A549 (cell line): ENCODE measurements at regions not wholly inside any gene's neighbourhood (a gene's known extent, or its start where the extent isn't known, plus 50 kb on each side); places are given as distances from the start of the nearest gene placed in this dataset.
A peak's percentile ranks its signal among the peaks of the same experiment; 100 is the strongest.

Source experiments
- ATAC-seq, 2 experiments: fragments of 200-7000 bp in 1 of 2; fragments of >200 bp in 1 of 2; cut with Nextera tagmentation in 1 of 2; cut with Tn5 transposase in 1 of 2; 3 replicates each; pipeline versions ENCODE4 v1.8.0 to v1.9.1; 2018 to 2020; ENCODE audit warnings: mild to moderate bottlenecking in 1 of 2, moderate library complexity in 1 of 2
- CTCF ChIA-PET: fragments of 300-600 bp; sonication (Branson Sonifier 250); formaldehyde crosslinking; extraction: SDS; loops from one replicate; lab custom pipeline; 2021; ENCODE audit warnings: antibody characterized with exemption, inconsistent platforms; lab: Yijun Ruan, JAX
- POLR2A ChIA-PET: fragments of 350-600 bp; formaldehyde crosslinking; extraction: SDS; loops from one replicate; lab custom pipeline; 2021; ENCODE audit warnings: antibody characterized with exemption, inconsistent platforms; lab: Yijun Ruan, JAX
- DNase-seq, 2 experiments: peaks; one replicate each; pipeline versions ENCODE4 v3.0.0 to v3.0.0-alpha.2; 2011 to 2016; ENCODE audit warnings: low read depth in 1 of 2, low spot score in 1 of 2
- FAIRE-seq: peaks from 2 replicates; lab custom pipeline; 2011; peaks lifted over from hg19 to GRCh38; lab: Jason Lieb, UNC
- H3K27ac ChIP-seq, 2 experiments: fragments of >200 bp; sonication (Bioruptor Twin); formaldehyde crosslinking; 3 replicates each; pipeline ENCODE4 v1.5.1; 2016 to 2017
- H3K4me1 ChIP-seq: fragments of >200 bp; sonication (Bioruptor Twin); formaldehyde crosslinking; 3 replicates; pipeline ENCODE4 v1.6.1; 2016
- H3K4me2 ChIP-seq: fragments of >200 bp; sonication (Bioruptor Twin); formaldehyde crosslinking; 3 replicates; pipeline ENCODE4 v1.6.1; 2016
- H3K4me3 ChIP-seq: fragments of >200 bp; sonication (Bioruptor Twin); formaldehyde crosslinking; 3 replicates; pipeline ENCODE4 v1.5.1; 2016
- H3K9me3 ChIP-seq: fragments of >200 bp; sonication (Bioruptor Twin); formaldehyde crosslinking; 3 replicates; pipeline ENCODE4 v1.6.1; 2016
- FOSB ChIP-seq: fragments of 250-450 bp; sonication (Bioruptor Pico); IDR thresholded peaks from 2 replicates; pipeline ENCODE4 v1.5.0; 2020; ENCODE audit warnings: mild to moderate bottlenecking, moderate library complexity
- FOSL2 ChIP-seq, 2 experiments: fragments of 450-650 bp in 1 of 2; fragments of >200 bp in 1 of 2; sonication (Bioruptor Twin) in 1 of 2; formaldehyde crosslinking; IDR thresholded peaks; 2 replicates each; pipeline versions ENCODE4 v1.5.0 to v1.6.1; 2016 to 2020; ENCODE audit warnings: mild to moderate bottlenecking in 1 of 2, moderate library complexity in 1 of 2
- HES2 ChIP-seq: fragments of >200 bp; sonication (Bioruptor Twin); formaldehyde crosslinking; IDR thresholded peaks from 2 replicates; pipeline ENCODE4 v1.6.1; 2016
- HEYL ChIP-seq: fragments of 250-450 bp; sonication (Bioruptor Pico); IDR thresholded peaks from 2 replicates; pipeline ENCODE4 v1.8.0; 2021; ENCODE audit warnings: mild to moderate bottlenecking, moderate library complexity
- KDM5A ChIP-seq: fragments of 200-600 bp; sonication (generic); IDR thresholded peaks from 2 replicates; pipeline ENCODE4 v1.6.1; 2016; ENCODE audit warnings: antibody characterized with exemption, mild to moderate bottlenecking
- MAX ChIP-seq: IDR thresholded peaks from 2 replicates; pipeline ENCODE4 v1.6.1; 2012
- NR3C1 ChIP-seq: fragments of >200 bp; sonication (Bioruptor Twin); formaldehyde crosslinking; IDR thresholded peaks from 3 replicates; pipeline ENCODE4 v1.6.1; 2017
- PHF8 ChIP-seq: fragments of 200-600 bp; sonication (generic); IDR thresholded peaks from 2 replicates; pipeline ENCODE4 v1.6.1; 2016; ENCODE audit warnings: low read depth, mild to moderate bottlenecking, antibody characterized with exemption, moderate library complexity, borderline replicate concordance
- POLR2AphosphoS2 ChIP-seq: conservative IDR thresholded peaks from 2 replicates; pipeline ENCODE4 v1.6.1; 2012; ENCODE audit warnings: low read length, improper control_type of control experiment, inconsistent platforms
- REST ChIP-seq: fragments of 200-600 bp; sonication (generic); IDR thresholded peaks from 2 replicates; pipeline ENCODE4 v1.6.1; 2016; ENCODE audit warnings: antibody characterized with exemption, mild to moderate bottlenecking, moderate library complexity
- SMC3 ChIP-seq: fragments of >200 bp; sonication (Bioruptor Twin); formaldehyde crosslinking; IDR thresholded peaks from 3 replicates; pipeline ENCODE4 v1.6.1; 2018; ENCODE audit warnings: inconsistent platforms
- USF2 ChIP-seq: fragments of 450-650 bp; IDR thresholded peaks from 2 replicates; pipeline ENCODE4 v1.6.1; 2014; ENCODE audit warnings: antibody characterized with exemption
- ZC3H11A ChIP-seq: fragments of 450-650 bp; IDR thresholded peaks from 2 replicates; pipeline ENCODE4 v1.6.1; 2014; ENCODE audit warnings: antibody characterized with exemption, mild to moderate bottlenecking
- WGBS: methylation state at CpG from one replicate; pipeline ENCODE4 v1.1.6; 2017; ENCODE audit errors: missing lambda C conversion rate; 5-methylcytosine and 5-hydroxymethylcytosine counted together

- no peak for TF ChIP-seq HEYL
- TF ChIP-seq FOSB (CRISPR knock-in tag): no peak
- no peak for TF ChIP-seq MAX
- TF ChIP-seq FOSL2 (IDR thresholded peaks at IDR 0.05): no peak
- TF ChIP-seq FOSL2 (CRISPR knock-in tag; IDR thresholded peaks at IDR 0.05): no peak
- TF ChIP-seq ZC3H11A: no peak
- TF ChIP-seq KDM5A: no peak
- TF ChIP-seq, all 56 proteins: peak for 0
- Histone ChIP-seq H3K27ac (no peak overlapping the region), H3K4me1 (no peaks in the 10 kb centered on the region), H3K9me3 (no peaks in the 10 kb centered on the region), H3K4me2 (no peak overlapping the region), H3K4me3 (no peak overlapping the region)
- DNase-seq: peak in 1 of 2 experiments; percentile 7
- no peak for FAIRE-seq
- CTCF ChIA-PET: no interaction called here
- ATAC-seq: no peak
- WGBS: 7% methylated on average over 4 of the region's 4 CpGs
- POLR2A ChIA-PET: no interaction called here
Measured at GRCh38 chr11:43119275-43119970, 192.4 kb upstream of the API5 start.

GRCh38 chr11:43122546-43122945 lies 189.2 kb upstream of the API5 start:
- FAIRE-seq: no peak

GRCh38 chr11:43123443-43123842 lies 188.4 kb upstream of the API5 start:
- TF ChIP-seq FOSL2 (IDR thresholded peaks at IDR 0.05) (no peak), FOSL2 (CRISPR knock-in tag; IDR thresholded peaks at IDR 0.05) (no peak), HES2 (no peak), REST (no peak), ZC3H11A (no peak), SMC3 (no peak), POLR2AphosphoS2 (no peak)
- POLR2A ChIA-PET: no interaction called here
- Histone ChIP-seq H3K27ac (no peak overlapping the region), H3K4me3 (no peak overlapping the region), H3K4me2 (no peak overlapping the region), H3K4me1 (no peaks in the 10 kb centered on the region), H3K9me3 (no peaks in the 10 kb centered on the region)
- CTCF ChIA-PET: no interaction called here
- ATAC-seq: no peak
- FAIRE-seq: no peak
- 0% methylated on average over 1 of the region's 1 CpG for WGBS
- DNase-seq: no peak

More at GRCh38 chr11:43122546-43122945, 189.2 kb upstream of the API5 start:
- H3K27ac ChIP-seq: no peak overlapping the region
- WGBS: 0% methylated on average over 3 of the region's 3 CpGs
- POLR2A ChIA-PET: no interaction called here
- no peak for TF ChIP-seq USF2
- TF ChIP-seq NR3C1: no peak
- TF ChIP-seq PHF8: no peak
- CTCF ChIA-PET: no interaction called here
- DNase-seq (no peak), ATAC-seq (no peak)
- H3K4me2 ChIP-seq: no peak overlapping the region
- no peak overlapping the region for H3K4me3 ChIP-seq
- H3K9me3 ChIP-seq: no peaks in the 10 kb centered on the region
- H3K4me1 ChIP-seq: no peaks in the 10 kb centered on the region
